ENCODE measurements at regions not wholly inside any gene's neighbourhood (a gene's known extent, or its start where the extent isn't known, plus 50 kb on each side); places are given as distances from the start of the nearest gene placed in this dataset.

DNA sequence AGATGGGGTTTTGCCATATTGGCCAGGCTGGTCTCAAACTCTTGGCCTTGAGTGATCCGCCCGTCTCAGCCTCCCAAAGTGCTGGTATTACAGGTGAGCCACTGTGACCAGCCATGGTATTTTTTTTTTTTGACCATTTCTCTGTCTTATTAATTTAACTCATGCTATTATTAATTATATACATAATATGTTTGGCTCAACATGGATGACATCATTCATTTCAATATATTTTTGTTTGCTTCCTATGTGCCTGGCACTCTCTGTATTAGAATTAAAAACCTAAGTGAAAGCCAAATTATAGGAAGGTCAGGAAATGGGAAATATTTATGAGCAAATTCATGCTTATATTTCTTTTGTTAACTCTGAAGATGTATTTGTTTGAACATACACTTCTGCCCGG is 55.8 kb upstream of the AKIRIN2 start:
- TF ChIP-seq EZH2 (IDR thresholded peaks at IDR 0.05; ENCODE audit: insufficient read depth, poor library complexity, severe bottlenecking) (no peak), EZH2phosphoT487 (IDR thresholded peaks at IDR 0.05; ENCODE audit: insufficient read depth, low read depth) (no peak)

All from GM23248 (cell line).